ENCODE measurements at regions not wholly inside any gene's neighbourhood (a gene's known extent, or its start where the extent isn't known, plus 50 kb on each side); places are given as distances from the start of the nearest gene placed in this dataset.

DNA sequence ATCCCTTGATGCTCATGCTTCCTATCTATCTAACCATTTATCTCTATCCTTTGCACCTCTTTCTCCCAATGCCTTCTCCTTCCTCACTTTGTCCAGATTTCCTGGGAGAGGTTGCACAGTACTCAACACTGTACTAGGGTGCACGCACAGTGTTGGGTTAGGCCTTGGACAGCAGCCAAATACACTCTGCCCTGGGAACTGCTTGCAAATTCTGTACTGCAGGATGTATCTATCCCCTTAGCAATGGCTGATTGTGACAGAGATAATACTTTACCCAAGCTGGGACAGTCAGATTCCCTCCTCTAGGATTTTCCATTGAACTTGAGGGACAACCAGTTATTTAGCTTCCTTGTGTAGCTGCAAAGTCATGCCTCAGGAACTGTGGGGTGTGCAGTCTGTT lies 113.3 kb downstream of the IL20RB start:
- intact Hi-C loops (cut with micrococcal nuclease; ENCODE audit: unreplicated experiment): no loop called here
- no peak overlapping the region for H3K4me3 Mint-ChIP-seq (ENCODE audit: low read depth, unreplicated experiment)
- DNase-seq: peak; percentile 16
- no peaks in the 10 kb centered on the region for H3K36me3 Mint-ChIP-seq (ENCODE audit: insufficient read depth, unreplicated experiment)
- TF ChIP-seq, protein P1, sequence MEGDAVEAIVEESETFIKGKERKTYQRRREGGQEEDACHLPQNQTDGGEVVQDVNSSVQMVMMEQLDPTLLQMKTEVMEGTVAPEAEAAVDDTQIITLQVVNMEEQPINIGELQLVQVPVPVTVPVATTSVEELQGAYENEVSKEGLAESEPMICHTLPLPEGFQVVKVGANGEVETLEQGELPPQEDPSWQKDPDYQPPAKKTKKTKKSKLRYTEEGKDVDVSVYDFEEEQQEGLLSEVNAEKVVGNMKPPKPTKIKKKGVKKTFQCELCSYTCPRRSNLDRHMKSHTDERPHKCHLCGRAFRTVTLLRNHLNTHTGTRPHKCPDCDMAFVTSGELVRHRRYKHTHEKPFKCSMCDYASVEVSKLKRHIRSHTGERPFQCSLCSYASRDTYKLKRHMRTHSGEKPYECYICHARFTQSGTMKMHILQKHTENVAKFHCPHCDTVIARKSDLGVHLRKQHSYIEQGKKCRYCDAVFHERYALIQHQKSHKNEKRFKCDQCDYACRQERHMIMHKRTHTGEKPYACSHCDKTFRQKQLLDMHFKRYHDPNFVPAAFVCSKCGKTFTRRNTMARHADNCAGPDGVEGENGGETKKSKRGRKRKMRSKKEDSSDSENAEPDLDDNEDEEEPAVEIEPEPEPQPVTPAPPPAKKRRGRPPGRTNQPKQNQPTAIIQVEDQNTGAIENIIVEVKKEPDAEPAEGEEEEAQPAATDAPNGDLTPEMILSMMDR (IDR thresholded peaks at IDR 0.05; ENCODE audit: unreplicated experiment): no peak
- H3K27ac Mint-ChIP-seq (ENCODE audit: unreplicated experiment): no peak overlapping the region
- no peaks in the 10 kb centered on the region for H3K9me3 Mint-ChIP-seq (ENCODE audit: low read depth, unreplicated experiment)
- H3K4me1 Mint-ChIP-seq (ENCODE audit: low read depth, unreplicated experiment): no peaks in the 10 kb centered on the region
- peaks cover 35% of the 10 kb centered on the region for H3K27me3 Mint-ChIP-seq (ENCODE audit: unreplicated experiment)
- no TSS peak for BruUV-seq (replicated peaks)
- CTCF ChIA-PET: interaction anchor here (1.7 kb wide), 1 partner anchor 39 kb away, joined by 3 read pairs; no protein-coding TSS in a partner anchor

DNA sequence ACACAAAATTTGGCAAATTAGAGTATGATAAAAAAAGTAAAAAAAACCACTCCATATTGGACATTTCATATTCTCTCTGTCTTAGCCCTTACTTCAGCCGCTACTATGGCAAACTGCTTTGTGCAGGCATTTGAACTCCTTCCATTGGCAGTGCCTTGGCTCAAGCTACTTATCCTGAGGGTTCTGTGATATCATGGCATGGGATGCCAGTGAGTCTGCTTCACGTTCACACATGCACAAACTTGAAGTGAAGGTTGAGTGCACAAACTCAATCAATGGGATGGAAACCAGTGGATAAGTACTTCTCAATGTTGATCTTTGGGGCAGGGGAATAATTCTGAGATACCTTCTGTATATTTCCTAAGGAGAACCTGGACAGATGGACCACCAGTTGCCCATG lies 117.2 kb downstream of the IL20RB start:
- H3K9me3 Mint-ChIP-seq (ENCODE audit: low read depth, unreplicated experiment): no peaks in the 10 kb centered on the region
- no peaks in the 10 kb centered on the region for H3K4me1 Mint-ChIP-seq (ENCODE audit: low read depth, unreplicated experiment)
- H3K36me3 Mint-ChIP-seq (ENCODE audit: insufficient read depth, unreplicated experiment): no peaks in the 10 kb centered on the region
- TF ChIP-seq, protein P1 (IDR thresholded peaks at IDR 0.05; ENCODE audit: unreplicated experiment): no peak
- H3K27ac Mint-ChIP-seq (ENCODE audit: unreplicated experiment): no peak overlapping the region
- H3K4me3 Mint-ChIP-seq (ENCODE audit: low read depth, unreplicated experiment): no peak overlapping the region
- intact Hi-C loops (cut with micrococcal nuclease; ENCODE audit: unreplicated experiment): no loop called here
- peaks cover 54% of the 10 kb centered on the region for H3K27me3 Mint-ChIP-seq (ENCODE audit: unreplicated experiment)
- no peak for DNase-seq
- BruUV-seq (replicated peaks): no TSS peak
- CTCF ChIA-PET: interaction anchor here (0.6 kb wide), 1 partner anchor 119 kb away, joined by 4 read pairs; no protein-coding TSS in a partner anchor

DNA sequence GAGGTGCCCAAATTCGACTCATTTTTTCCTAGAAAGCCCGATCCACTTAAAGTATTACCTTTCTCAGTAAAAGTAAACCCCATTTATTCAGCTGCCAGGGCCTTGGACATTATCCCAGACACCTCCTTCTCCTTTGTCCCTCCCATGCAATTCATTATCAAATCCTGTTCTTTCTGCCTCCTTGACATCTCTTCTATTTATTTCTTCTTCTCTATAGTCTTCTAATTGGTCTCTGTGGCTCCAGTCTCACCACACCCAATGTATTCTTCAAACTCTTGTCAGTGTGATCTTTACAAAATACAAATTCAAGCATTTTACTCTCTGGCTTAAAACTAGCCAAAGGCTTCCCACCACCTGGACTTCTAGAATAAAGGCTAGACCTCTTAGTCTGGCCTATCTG lies 120.3 kb downstream of the IL20RB start:
- CTCF ChIA-PET: no interaction called here
- H3K9me3 Mint-ChIP-seq (ENCODE audit: low read depth, unreplicated experiment): no peaks in the 10 kb centered on the region
- no peak overlapping the region for H3K27ac Mint-ChIP-seq (ENCODE audit: unreplicated experiment)
- H3K27me3 Mint-ChIP-seq (ENCODE audit: unreplicated experiment): peaks cover 43% of the 10 kb centered on the region
- no TSS peak for BruUV-seq (replicated peaks)
- DNase-seq: no peak
- no peaks in the 10 kb centered on the region for H3K36me3 Mint-ChIP-seq (ENCODE audit: insufficient read depth, unreplicated experiment)
- TF ChIP-seq, protein P1 (IDR thresholded peaks at IDR 0.05; ENCODE audit: unreplicated experiment): no peak
- intact Hi-C loops (cut with micrococcal nuclease; ENCODE audit: unreplicated experiment): no loop called here
- H3K4me3 Mint-ChIP-seq (ENCODE audit: low read depth, unreplicated experiment): no peak overlapping the region
- no peaks in the 10 kb centered on the region for H3K4me1 Mint-ChIP-seq (ENCODE audit: low read depth, unreplicated experiment)

DNA sequence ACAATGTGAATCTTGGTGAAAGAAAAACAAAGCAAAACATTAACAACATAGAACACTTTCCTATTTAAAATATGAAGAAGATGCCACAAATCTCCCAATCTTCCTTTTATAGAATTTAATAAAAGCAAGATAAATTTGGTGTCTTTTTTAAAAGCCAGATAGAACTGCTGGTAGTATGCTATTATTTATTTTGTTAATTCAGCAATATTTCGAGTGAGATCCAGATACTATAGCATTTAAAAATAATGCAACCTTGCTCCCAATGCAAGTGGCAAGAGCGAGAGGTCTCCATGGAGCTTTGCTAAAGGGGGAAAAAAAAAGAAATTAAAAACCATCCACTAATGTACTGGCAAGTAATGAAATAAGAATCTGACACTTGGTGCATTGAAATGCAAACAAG lies 121.8 kb downstream of the IL20RB start:
- TF ChIP-seq, protein P1 (IDR thresholded peaks at IDR 0.05; ENCODE audit: unreplicated experiment): no peak
- Mint-ChIP-seq H3K27me3 (ENCODE audit: unreplicated experiment) (peaks cover 52% of the 10 kb centered on the region), H3K27ac (ENCODE audit: unreplicated experiment) (no peak overlapping the region), H3K36me3 (ENCODE audit: insufficient read depth, unreplicated experiment) (no peaks in the 10 kb centered on the region), H3K4me1 (ENCODE audit: low read depth, unreplicated experiment) (no peaks in the 10 kb centered on the region), H3K4me3 (ENCODE audit: low read depth, unreplicated experiment) (no peak overlapping the region), H3K9me3 (ENCODE audit: low read depth, unreplicated experiment) (no peaks in the 10 kb centered on the region)
- no TSS peak for BruUV-seq (replicated peaks)
- intact Hi-C loops (cut with micrococcal nuclease; ENCODE audit: unreplicated experiment): no loop called here
- CTCF ChIA-PET: no interaction called here
- no peak for DNase-seq

All from Calu3 (cell line).